ENCODE measurements at regions not wholly inside any gene's neighbourhood (a gene's known extent, or its start where the extent isn't known, plus 50 kb on each side); places are given as distances from the start of the nearest gene placed in this dataset.

GRCh38 chr20:4600308-4601014 lies 85.8 kb upstream of the PRNP start:
- DNase-seq: no peak

- DNase-seq: no peak
Observed at GRCh38 chr20:4597215-4597614, 89.0 kb upstream of the PRNP start.

GRCh38 chr20:4593149-4593525 lies 93.1 kb upstream of the PRNP start:
- DNase-seq: no peak

- DNase-seq: peak in 5 of 6 experiments; percentile 15 to 55 (median 38)
Observed at GRCh38 chr20:4592316-4593148, 93.7 kb upstream of the PRNP start.

GRCh38 chr20:4591975-4592315 lies 94.3 kb upstream of the PRNP start:
- DNase-seq: no peak

- no peak for DNase-seq
Observed at GRCh38 chr20:4585758-4586157, 100.5 kb upstream of the PRNP start.

- DNase-seq: no peak
Observed at GRCh38 chr20:4585104-4585753, 101.0 kb upstream of the PRNP start.

GRCh38 chr20:4584510-4584909 lies 101.7 kb upstream of the PRNP start:
- no peak for DNase-seq

GRCh38 chr20:4581838-4582237 lies 104.4 kb upstream of the PRNP start:
- no peak for DNase-seq

GRCh38 chr20:4578375-4578774 lies 107.9 kb upstream of the PRNP start:
- no peak for DNase-seq

- no peak for DNase-seq
Observed at GRCh38 chr20:4574356-4574690, 111.9 kb upstream of the PRNP start.

- DNase-seq: no peak
Observed at GRCh38 chr20:4573564-4574355, 112.5 kb upstream of the PRNP start.

- DNase-seq: no peak
Observed at GRCh38 chr20:4571759-4572531, 114.3 kb upstream of the PRNP start.

- no peak for DNase-seq
Observed at GRCh38 chr20:4569865-4570264, 116.4 kb upstream of the PRNP start.

GRCh38 chr20:4569092-4569491 lies 117.2 kb upstream of the PRNP start:
- no peak for DNase-seq

GRCh38 chr20:4568361-4568959 lies 117.8 kb upstream of the PRNP start:
- DNase-seq: no peak

GRCh38 chr20:4567170-4567569 lies 119.1 kb upstream of the PRNP start:
- DNase-seq: no peak

GRCh38 chr20:4563534-4563933 lies 122.7 kb upstream of the PRNP start:
- DNase-seq: peak in 1 of 6 experiments; percentile 1

- no peak for DNase-seq
Observed at GRCh38 chr20:4563031-4563430, 123.2 kb upstream of the PRNP start.

GRCh38 chr20:4560667-4561066 lies 125.6 kb upstream of the PRNP start:
- DNase-seq: no peak

- DNase-seq: no peak
Observed at GRCh38 chr20:4559906-4560305, 126.3 kb upstream of the PRNP start.

- DNase-seq: no peak
Observed at GRCh38 chr20:4559106-4559505, 127.2 kb upstream of the PRNP start.

Data from stimulated activated naive CD4-positive, alpha-beta T cell (primary cell).